Activated naive CD4-positive, alpha-beta T cell treated with anti-CD3 and anti-CD28 coated beads, Interleukin-2, amount 50 U/mL, for 72 hours (primary cell): ENCODE measurements at regions not wholly inside any gene's neighbourhood (a gene's known extent, or its start where the extent isn't known, plus 50 kb on each side); places are given as distances from the start of the nearest gene placed in this dataset.
A peak's percentile ranks its signal among the peaks of the same experiment; 100 is the strongest.

ENCODE experiments used
- ATAC-seq, 2 donors: fragments of 150-1000 bp; cut with Tn5 transposase; 2 replicates each; pipeline ENCODE4 v1.10.0; 2021; ENCODE audit warnings: mild to moderate bottlenecking in 2 of 2, moderate library complexity in 2 of 2
- DNase-seq, 2 donors: peaks; one replicate each; pipeline ENCODE4 v3.0.0; 2021 to 2022; ENCODE audit warnings: low spot score in 2 of 2
- H3K27ac Mint-ChIP-seq, 2 donors: one replicate each; pipeline ENCODE4 v1.8.0; 2022; ENCODE audit warnings: mild to moderate bottlenecking in 2 of 2, mixed read lengths in 2 of 2
- H3K36me3 Mint-ChIP-seq, 2 donors: one replicate each; pipeline ENCODE4 v1.8.0; 2022; ENCODE audit warnings: mixed read lengths in 2 of 2
- H3K9me3 Mint-ChIP-seq, 2 donors: one replicate each; pipeline ENCODE4 v1.8.0; 2022; ENCODE audit warnings: mixed read lengths in 2 of 2

GRCh38 chr9:7242126-7242525, 484.4 kb downstream of the KDM4C start:
- no peak for ATAC-seq
- Mint-ChIP-seq H3K9me3 (no peaks in the 10 kb centered on the region), H3K36me3 (no peaks in the 10 kb centered on the region), H3K27ac (no peak overlapping the region)
- no peak for DNase-seq

- H3K27ac Mint-ChIP-seq = no peak overlapping the region
- no peaks in the 10 kb centered on the region for H3K9me3 Mint-ChIP-seq
- DNase-seq (no peak), ATAC-seq (no peak)
- H3K36me3 Mint-ChIP-seq = no peaks in the 10 kb centered on the region
These were observed 483.9 kb downstream of the KDM4C start for GRCh38 chr9:7241694-7242093.

- Mint-ChIP-seq H3K27ac (no peak overlapping the region), H3K36me3 (no peaks in the 10 kb centered on the region), H3K9me3 (no peaks in the 10 kb centered on the region)
- DNase-seq = no peak
- no peak for ATAC-seq
These were observed 483.0 kb downstream of the KDM4C start for GRCh38 chr9:7240569-7241311.

- Mint-ChIP-seq H3K9me3 (no peaks in the 10 kb centered on the region), H3K36me3 (no peaks in the 10 kb centered on the region)
These were observed 481.9 kb downstream of the KDM4C start for GRCh38 chr9:7239708-7240107.

GRCh38 chr9:7238247-7238637, 480.5 kb downstream of the KDM4C start:
- H3K36me3 Mint-ChIP-seq = no peaks in the 10 kb centered on the region
- no peak for ATAC-seq
- no peaks in the 10 kb centered on the region for H3K9me3 Mint-ChIP-seq
- no peak overlapping the region for H3K27ac Mint-ChIP-seq
- DNase-seq = no peak

More at GRCh38 chr9:7239708-7240107, 481.9 kb downstream of the KDM4C start:
- ATAC-seq (no peak), DNase-seq (no peak)
- H3K27ac Mint-ChIP-seq = no peak overlapping the region

- Mint-ChIP-seq H3K9me3 (no peaks in the 10 kb centered on the region), H3K27ac (no peak overlapping the region), H3K36me3 (no peaks in the 10 kb centered on the region)
- ATAC-seq (no peak), DNase-seq (no peak)
These were observed 479.9 kb downstream of the KDM4C start for GRCh38 chr9:7237473-7238246.

GRCh38 chr9:7236186-7236585, 478.4 kb downstream of the KDM4C start:
- no peaks in the 10 kb centered on the region for H3K9me3 Mint-ChIP-seq
- no peaks in the 10 kb centered on the region for H3K36me3 Mint-ChIP-seq
- H3K27ac Mint-ChIP-seq = no peak overlapping the region
- no peak for DNase-seq
- no peak for ATAC-seq

- no peak overlapping the region for H3K27ac Mint-ChIP-seq
- H3K9me3 Mint-ChIP-seq = no peaks in the 10 kb centered on the region
- peak; percentile 47 to 58 for DNase-seq
- no peaks in the 10 kb centered on the region for H3K36me3 Mint-ChIP-seq
- peak; percentile 93 to 97 for ATAC-seq
These were observed 476.4 kb downstream of the KDM4C start for GRCh38 chr9:7234144-7234543.

- DNase-seq (no peak), ATAC-seq (no peak)
- no peaks in the 10 kb centered on the region for H3K36me3 Mint-ChIP-seq
- no peak overlapping the region for H3K27ac Mint-ChIP-seq
- H3K9me3 Mint-ChIP-seq = peaks cover 0 to 7% of the 10 kb centered on the region in 2 donors
These were observed 471.8 kb downstream of the KDM4C start for GRCh38 chr9:7229571-7229970.

GRCh38 chr9:7228726-7229125, 471.0 kb downstream of the KDM4C start:
- H3K36me3 Mint-ChIP-seq = no peaks in the 10 kb centered on the region
- peaks cover 0 to 7% of the 10 kb centered on the region in 2 donors for H3K9me3 Mint-ChIP-seq
- DNase-seq = no peak
- ATAC-seq = no peak
- no peak overlapping the region for H3K27ac Mint-ChIP-seq

- Mint-ChIP-seq H3K9me3 (peaks cover 0 to 7% of the 10 kb centered on the region in 2 donors), H3K36me3 (no peaks in the 10 kb centered on the region), H3K27ac (no peak overlapping the region)
- no peak for DNase-seq
- ATAC-seq = no peak
These were observed 470.2 kb downstream of the KDM4C start for GRCh38 chr9:7227951-7228350.

- H3K9me3 Mint-ChIP-seq = peaks cover 0 to 7% of the 10 kb centered on the region in 2 donors
These were observed 468.4 kb downstream of the KDM4C start for GRCh38 chr9:7226007-7226640.

More at GRCh38 chr9:7226007-7226640, 468.4 kb downstream of the KDM4C start:
- Mint-ChIP-seq H3K36me3 (no peaks in the 10 kb centered on the region), H3K27ac (no peak overlapping the region)
- DNase-seq (no peak), ATAC-seq (no peak)
